ENCODE measurements at regions not wholly inside any gene's neighbourhood (a gene's known extent, or its start where the extent isn't known, plus 50 kb on each side); places are given as distances from the start of the nearest gene placed in this dataset.

DNA sequence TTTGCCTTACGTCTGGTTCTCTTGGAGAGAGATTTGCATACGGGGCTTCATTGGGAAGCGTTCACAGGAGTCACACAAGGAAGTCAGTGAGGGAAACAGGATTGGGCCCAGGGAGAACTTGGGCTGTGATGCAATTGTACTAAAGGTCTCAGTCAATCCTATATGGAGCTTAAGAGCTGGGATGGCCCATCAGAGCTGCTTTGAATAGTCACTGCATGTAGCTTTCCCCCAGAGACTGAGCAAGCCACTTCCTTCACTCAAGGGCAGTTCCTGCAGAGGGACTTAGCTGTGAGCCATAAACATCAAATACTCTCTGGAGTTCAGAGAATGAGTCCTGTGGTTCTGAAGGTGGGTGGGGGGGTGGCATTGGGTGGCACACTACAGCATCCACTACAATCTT is 605.4 kb downstream of the MED13L start:
- Histone ChIP-seq H2AFZ (ENCODE audit: insufficient read depth, low read length, poor library complexity) (no peak overlapping the region), H3K79me2 (ENCODE audit: control insufficient read depth, insufficient read depth, low read length, poor library complexity) (no peaks in the 10 kb centered on the region), H3K4ac (ENCODE audit: low read depth, low read length) (no peak overlapping the region), H3K9me3 (ENCODE audit: insufficient read depth, low read depth, low read length) (peaks cover 2% of the 10 kb centered on the region), H3K23ac (ENCODE audit: low read length) (no peak overlapping the region), H2BK12ac (ENCODE audit: low read length) (no peak overlapping the region), H2BK5ac (ENCODE audit: low read depth, low read length, poor library complexity) (no peak overlapping the region), H4K8ac (ENCODE audit: low read depth, low read length) (no peak overlapping the region), H3K4me3 (ENCODE audit: low read depth, low read length) (no peak overlapping the region), H3K4me2 (ENCODE audit: low read length) (no peak overlapping the region), H3K9ac (ENCODE audit: low read length) (no peak overlapping the region), H3K36me3 (ENCODE audit: control insufficient read depth in 1 of 2, insufficient read depth in 2 of 2, low read length in 2 of 2) (no peaks in the 10 kb centered on the region), H2AK5ac (ENCODE audit: low read length) (no peak overlapping the region), H4K91ac (ENCODE audit: low read depth, low read length) (no peak overlapping the region), H3K14ac (ENCODE audit: low read length) (no peak overlapping the region), H4K12ac (ENCODE audit: low read depth, low read length) (no peak overlapping the region), H3K27me3 (ENCODE audit: insufficient read depth, low read length) (no peaks in the 10 kb centered on the region), H3K79me1 (ENCODE audit: low read length) (no peaks in the 10 kb centered on the region), H2BK120ac (ENCODE audit: insufficient read depth, low read length, poor library complexity) (no peak overlapping the region), H3K27ac (ENCODE audit: low read depth, low read length) (no peak overlapping the region), H3K18ac (ENCODE audit: low read length) (no peak overlapping the region), H3K4me1 (ENCODE audit: control insufficient read depth in 1 of 2, insufficient read depth in 2 of 2, low read length in 2 of 2) (no peaks in the 10 kb centered on the region)
- no CpG with 5 or more reads among the region's 3 CpGs for WGBS (ENCODE audit: extremely low coverage, insufficient coverage, insufficient read length)
- no peak for DNase-seq

DNA sequence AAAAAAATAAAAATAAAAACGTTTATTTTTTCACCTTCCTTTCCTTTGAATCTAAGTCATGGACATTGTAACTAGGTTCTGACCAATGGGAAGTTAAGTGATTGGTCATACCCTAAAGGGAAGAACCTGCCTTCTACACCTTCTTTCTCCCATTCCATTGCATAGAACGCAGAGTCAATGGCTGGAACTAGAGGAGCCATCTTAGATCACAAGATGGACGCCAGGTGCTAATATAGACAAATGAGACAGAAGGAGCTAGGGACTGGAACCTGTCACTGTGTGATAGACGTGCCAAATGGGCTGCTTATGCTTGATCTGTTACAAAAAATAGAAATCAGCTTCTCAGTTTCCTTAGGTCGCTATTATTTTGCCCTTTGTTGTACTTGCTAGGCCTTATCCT is 606.6 kb downstream of the MED13L start:
- Histone ChIP-seq H3K36me3 (ENCODE audit: control insufficient read depth in 1 of 2, insufficient read depth in 2 of 2, low read length in 2 of 2) (no peaks in the 10 kb centered on the region), H3K27me3 (ENCODE audit: insufficient read depth, low read length) (no peaks in the 10 kb centered on the region), H2BK12ac (ENCODE audit: low read length) (no peak overlapping the region), H3K4me2 (ENCODE audit: low read length) (no peak overlapping the region), H3K4me1 (ENCODE audit: control insufficient read depth in 1 of 2, insufficient read depth in 2 of 2, low read length in 2 of 2) (no peaks in the 10 kb centered on the region), H3K18ac (ENCODE audit: low read length) (no peak overlapping the region), H3K79me1 (ENCODE audit: low read length) (no peaks in the 10 kb centered on the region), H4K8ac (ENCODE audit: low read depth, low read length) (no peak overlapping the region), H3K9me3 (ENCODE audit: insufficient read depth, low read depth, low read length) (peaks cover 2% of the 10 kb centered on the region), H2AFZ (ENCODE audit: insufficient read depth, low read length, poor library complexity) (no peak overlapping the region), H3K23ac (ENCODE audit: low read length) (no peak overlapping the region), H2AK5ac (ENCODE audit: low read length) (no peak overlapping the region), H3K27ac (ENCODE audit: low read depth, low read length) (no peak overlapping the region), H4K12ac (ENCODE audit: low read depth, low read length) (no peak overlapping the region), H3K79me2 (ENCODE audit: control insufficient read depth, insufficient read depth, low read length, poor library complexity) (no peaks in the 10 kb centered on the region), H3K9ac (ENCODE audit: low read length) (no peak overlapping the region), H3K4ac (ENCODE audit: low read depth, low read length) (no peak overlapping the region), H2BK120ac (ENCODE audit: insufficient read depth, low read length, poor library complexity) (no peak overlapping the region), H2BK5ac (ENCODE audit: low read depth, low read length, poor library complexity) (no peak overlapping the region), H3K14ac (ENCODE audit: low read length) (no peak overlapping the region), H3K4me3 (ENCODE audit: low read depth, low read length) (no peak overlapping the region), H4K91ac (ENCODE audit: low read depth, low read length) (no peak overlapping the region)
- no peak for DNase-seq
- WGBS (ENCODE audit: extremely low coverage, insufficient coverage, insufficient read length), result no CpG with 5 or more reads among the region's 5 CpGs

DNA sequence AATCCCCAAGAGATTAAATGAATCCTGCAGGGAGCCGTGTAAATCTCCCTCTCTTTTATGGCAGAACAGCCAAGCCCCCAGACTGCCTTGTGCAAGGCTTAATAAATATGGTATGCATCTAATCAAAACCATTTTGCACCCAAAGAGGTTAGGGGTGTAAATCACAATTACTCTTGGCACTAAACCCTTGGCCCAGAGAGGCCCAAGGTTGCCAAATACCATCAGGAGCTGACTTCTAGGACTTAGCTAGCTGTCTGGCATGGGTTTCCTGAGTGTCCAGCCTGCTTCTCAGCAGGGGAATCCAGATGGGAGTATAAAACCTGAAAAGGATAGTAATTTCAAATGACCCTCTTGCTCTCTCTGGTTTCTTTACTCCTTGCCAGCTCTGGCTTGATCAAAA is 610.4 kb downstream of the MED13L start:
- WGBS (ENCODE audit: extremely low coverage, insufficient coverage, insufficient read length), result no CpG with 5 or more reads among the region's 1 CpG
- H3K36me3 ChIP-seq (ENCODE audit: control insufficient read depth in 1 of 2, insufficient read depth in 2 of 2, low read length in 2 of 2), result no peaks in the 10 kb centered on the region
- H2BK5ac ChIP-seq (ENCODE audit: low read depth, low read length, poor library complexity), result no peak overlapping the region
- no peak overlapping the region for H4K12ac ChIP-seq (ENCODE audit: low read depth, low read length)
- H2BK12ac ChIP-seq (ENCODE audit: low read length), result no peak overlapping the region
- DNase-seq, result no peak
- H3K27me3 ChIP-seq (ENCODE audit: insufficient read depth, low read length), result no peaks in the 10 kb centered on the region
- no peaks in the 10 kb centered on the region for H3K9me3 ChIP-seq (ENCODE audit: insufficient read depth, low read depth, low read length)
- no peak overlapping the region for H2AK5ac ChIP-seq (ENCODE audit: low read length)
- H4K91ac ChIP-seq (ENCODE audit: low read depth, low read length), result no peak overlapping the region
- H2BK120ac ChIP-seq (ENCODE audit: insufficient read depth, low read length, poor library complexity), result no peak overlapping the region
- H3K18ac ChIP-seq (ENCODE audit: low read length), result no peak overlapping the region
- H3K4me2 ChIP-seq (ENCODE audit: low read length), result no peak overlapping the region
- H3K79me1 ChIP-seq (ENCODE audit: low read length), result no peaks in the 10 kb centered on the region
- H3K9ac ChIP-seq (ENCODE audit: low read length), result no peak overlapping the region
- no peak overlapping the region for H3K27ac ChIP-seq (ENCODE audit: low read depth, low read length)
- H3K4ac ChIP-seq (ENCODE audit: low read depth, low read length), result no peak overlapping the region
- H2AFZ ChIP-seq (ENCODE audit: insufficient read depth, low read length, poor library complexity), result no peak overlapping the region
- H3K4me1 ChIP-seq (ENCODE audit: control insufficient read depth in 1 of 2, insufficient read depth in 2 of 2, low read length in 2 of 2), result no peaks in the 10 kb centered on the region
- H3K23ac ChIP-seq (ENCODE audit: low read length), result no peak overlapping the region
- no peak overlapping the region for H3K14ac ChIP-seq (ENCODE audit: low read length)
- H4K8ac ChIP-seq (ENCODE audit: low read depth, low read length), result no peak overlapping the region
- no peak overlapping the region for H3K4me3 ChIP-seq (ENCODE audit: low read depth, low read length)
- no peaks in the 10 kb centered on the region for H3K79me2 ChIP-seq (ENCODE audit: control insufficient read depth, insufficient read depth, low read length, poor library complexity)

DNA sequence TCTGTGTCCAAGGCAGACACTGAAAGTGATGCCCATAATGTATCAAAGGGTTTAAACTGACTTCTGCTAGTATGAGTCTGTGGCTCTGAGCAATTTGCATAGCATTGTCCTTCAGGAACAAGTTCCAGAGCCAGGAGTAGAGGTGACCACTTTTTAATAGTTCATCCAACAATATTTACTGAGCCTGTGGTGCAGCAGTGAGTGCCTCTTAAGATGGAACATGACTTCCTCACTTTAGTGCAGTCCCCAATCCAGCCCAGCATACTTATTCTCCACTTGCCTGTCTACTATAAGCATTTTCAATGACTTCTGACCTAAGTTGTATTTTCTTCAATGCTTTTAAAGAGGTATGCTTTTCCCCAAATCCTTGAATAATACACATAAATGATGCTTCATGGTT is 611.3 kb downstream of the MED13L start:
- Histone ChIP-seq H2AFZ (ENCODE audit: insufficient read depth, low read length, poor library complexity) (no peak overlapping the region), H3K23ac (ENCODE audit: low read length) (no peak overlapping the region), H3K79me2 (ENCODE audit: control insufficient read depth, insufficient read depth, low read length, poor library complexity) (no peaks in the 10 kb centered on the region), H3K4me1 (ENCODE audit: control insufficient read depth in 1 of 2, insufficient read depth in 2 of 2, low read length in 2 of 2) (no peaks in the 10 kb centered on the region), H3K18ac (ENCODE audit: low read length) (no peak overlapping the region), H2AK5ac (ENCODE audit: low read length) (no peak overlapping the region), H3K4me3 (ENCODE audit: low read depth, low read length) (no peak overlapping the region), H4K8ac (ENCODE audit: low read depth, low read length) (no peak overlapping the region), H4K12ac (ENCODE audit: low read depth, low read length) (no peak overlapping the region), H3K36me3 (ENCODE audit: control insufficient read depth in 1 of 2, insufficient read depth in 2 of 2, low read length in 2 of 2) (no peaks in the 10 kb centered on the region), H2BK12ac (ENCODE audit: low read length) (no peak overlapping the region), H3K4me2 (ENCODE audit: low read length) (no peak overlapping the region), H3K27ac (ENCODE audit: low read depth, low read length) (no peak overlapping the region), H3K4ac (ENCODE audit: low read depth, low read length) (no peak overlapping the region), H2BK5ac (ENCODE audit: low read depth, low read length, poor library complexity) (no peak overlapping the region), H2BK120ac (ENCODE audit: insufficient read depth, low read length, poor library complexity) (no peak overlapping the region), H4K91ac (ENCODE audit: low read depth, low read length) (no peak overlapping the region), H3K14ac (ENCODE audit: low read length) (no peak overlapping the region), H3K79me1 (ENCODE audit: low read length) (no peaks in the 10 kb centered on the region), H3K9me3 (ENCODE audit: insufficient read depth, low read depth, low read length) (no peaks in the 10 kb centered on the region), H3K9ac (ENCODE audit: low read length) (no peak overlapping the region), H3K27me3 (ENCODE audit: insufficient read depth, low read length) (no peaks in the 10 kb centered on the region)
- DNase-seq, result no peak

DNA sequence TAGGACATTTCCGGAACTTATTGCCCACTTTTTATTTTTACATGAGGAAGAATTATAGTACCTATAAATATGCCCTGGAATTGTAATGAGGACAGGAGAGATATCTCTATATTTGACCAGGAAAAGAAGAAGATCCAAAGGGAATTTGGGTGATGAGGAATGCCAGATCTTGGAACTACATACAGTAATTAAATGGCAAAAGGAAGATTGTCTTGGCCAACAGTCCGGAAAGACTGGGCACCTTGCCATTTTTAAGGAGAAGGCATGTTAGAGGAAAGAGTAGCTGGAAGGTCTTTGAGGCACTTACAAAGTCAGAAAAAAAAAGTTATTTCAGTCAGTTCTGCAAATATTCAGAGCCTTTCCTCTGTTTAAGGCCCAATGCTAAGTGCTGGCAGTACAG is 616.4 kb downstream of the MED13L start:
- WGBS (ENCODE audit: extremely low coverage, insufficient coverage, insufficient read length), result no CpG with 5 or more reads among the region's 2 CpGs
- H3K27me3 ChIP-seq (ENCODE audit: insufficient read depth, low read length), result no peaks in the 10 kb centered on the region
- no peak overlapping the region for H2BK120ac ChIP-seq (ENCODE audit: insufficient read depth, low read length, poor library complexity)
- H2AK5ac ChIP-seq (ENCODE audit: low read length), result no peak overlapping the region
- no peak overlapping the region for H3K4me3 ChIP-seq (ENCODE audit: low read depth, low read length)
- H4K91ac ChIP-seq (ENCODE audit: low read depth, low read length), result no peak overlapping the region
- no peak overlapping the region for H3K18ac ChIP-seq (ENCODE audit: low read length)
- no peak overlapping the region for H4K12ac ChIP-seq (ENCODE audit: low read depth, low read length)
- no peaks in the 10 kb centered on the region for H3K36me3 ChIP-seq (ENCODE audit: control insufficient read depth in 1 of 2, insufficient read depth in 2 of 2, low read length in 2 of 2)
- no peak for DNase-seq
- H3K4me1 ChIP-seq (ENCODE audit: control insufficient read depth in 1 of 2, insufficient read depth in 2 of 2, low read length in 2 of 2), result no peaks in the 10 kb centered on the region
- no peaks in the 10 kb centered on the region for H3K79me1 ChIP-seq (ENCODE audit: low read length)
- H3K14ac ChIP-seq (ENCODE audit: low read length), result no peak overlapping the region
- H3K27ac ChIP-seq (ENCODE audit: low read depth, low read length), result no peak overlapping the region
- H2AFZ ChIP-seq (ENCODE audit: insufficient read depth, low read length, poor library complexity), result no peak overlapping the region
- no peaks in the 10 kb centered on the region for H3K9me3 ChIP-seq (ENCODE audit: insufficient read depth, low read depth, low read length)
- H3K4ac ChIP-seq (ENCODE audit: low read depth, low read length), result no peak overlapping the region
- H3K9ac ChIP-seq (ENCODE audit: low read length), result no peak overlapping the region
- no peak overlapping the region for H4K8ac ChIP-seq (ENCODE audit: low read depth, low read length)
- H3K4me2 ChIP-seq (ENCODE audit: low read length), result no peak overlapping the region
- H3K79me2 ChIP-seq (ENCODE audit: control insufficient read depth, insufficient read depth, low read length, poor library complexity), result no peaks in the 10 kb centered on the region
- no peak overlapping the region for H2BK5ac ChIP-seq (ENCODE audit: low read depth, low read length, poor library complexity)
- no peak overlapping the region for H3K23ac ChIP-seq (ENCODE audit: low read length)
- H2BK12ac ChIP-seq (ENCODE audit: low read length), result no peak overlapping the region

All from trophoblast cell (in vitro differentiated cells and primary cell).